Esophagus squamous epithelium (tissue), 5 donors: ENCODE measurements at regions not wholly inside any gene's neighbourhood (a gene's known extent, or its start where the extent isn't known, plus 50 kb on each side); places are given as distances from the start of the nearest gene placed in this dataset.

ENCODE experiments used
- DNase-seq: peaks from one replicate; lab custom pipeline; 2025; lab: John Stamatoyannopoulos, UW
- H3K27ac ChIP-seq, 4 donors: fragments of 200-600 bp; sonication (generic); one replicate each; pipeline ENCODE4 v1.5.1; 2016 to 2019; ENCODE audit warnings: mild to moderate bottlenecking in 1 of 4
- H3K27me3 ChIP-seq, 4 donors: fragments of 200-600 bp; sonication (generic); 1 replicate in 3 of 4; 2 replicates in 1 of 4; pipeline versions ENCODE4 v1.5.1 to v1.6.0; 2017 to 2021; ENCODE audit warnings: antibody characterized with exemption in 1 of 4
- H3K36me3 ChIP-seq, 3 donors: fragments of 200-600 bp; sonication (generic); one replicate each; pipeline ENCODE4 v1.5.1; 2016 to 2019
- H3K4me1 ChIP-seq, 3 donors: fragments of 200-600 bp; sonication (generic); one replicate each; pipeline ENCODE4 v1.5.1; 2017 to 2019
- H3K4me3 ChIP-seq, 4 donors: fragments of 200-600 bp; sonication (generic); 1 replicate in 3 of 4; 2 replicates in 1 of 4; pipeline ENCODE4 v1.5.1; 2016 to 2019; ENCODE audit warnings: mild to moderate bottlenecking in 2 of 4, moderate library complexity in 1 of 4
- H3K9me3 ChIP-seq, 3 donors: fragments of 200-600 bp; sonication (generic); one replicate each; pipeline ENCODE4 v1.5.1; 2016 to 2019
- CTCF ChIP-seq, 6 experiments: fragments of 450-650 bp in 4 of 6; fragments of 200-600 bp in 2 of 6; sonication (generic) in 2 of 6; IDR thresholded peaks; one replicate each; pipeline ENCODE4 v1.5.1; 2016 to 2019; ENCODE audit warnings: antibody characterized with exemption in 6 of 6, mild to moderate bottlenecking in 4 of 6, moderate library complexity in 4 of 6
- POLR2A ChIP-seq, 4 donors: fragments of 450-650 bp; IDR thresholded peaks; one replicate each; pipeline ENCODE4 v1.6.1; 2017; ENCODE audit warnings: antibody characterized with exemption in 4 of 4, mild to moderate bottlenecking in 4 of 4, moderate library complexity in 3 of 4
- WGBS, 2 donors: methylation state at CpG; one replicate each; pipeline ENCODE4 v1.1.5; 2018; 5-methylcytosine and 5-hydroxymethylcytosine counted together
- intact Hi-C: fragments of 100-400 bp; cut with DNase I; formaldehyde crosslinking; loops from one replicate; pipeline ENCODE4 v1.15.0; 2022
- donor health status: DM: yes; HTN: yes; CAD: no.

DNA sequence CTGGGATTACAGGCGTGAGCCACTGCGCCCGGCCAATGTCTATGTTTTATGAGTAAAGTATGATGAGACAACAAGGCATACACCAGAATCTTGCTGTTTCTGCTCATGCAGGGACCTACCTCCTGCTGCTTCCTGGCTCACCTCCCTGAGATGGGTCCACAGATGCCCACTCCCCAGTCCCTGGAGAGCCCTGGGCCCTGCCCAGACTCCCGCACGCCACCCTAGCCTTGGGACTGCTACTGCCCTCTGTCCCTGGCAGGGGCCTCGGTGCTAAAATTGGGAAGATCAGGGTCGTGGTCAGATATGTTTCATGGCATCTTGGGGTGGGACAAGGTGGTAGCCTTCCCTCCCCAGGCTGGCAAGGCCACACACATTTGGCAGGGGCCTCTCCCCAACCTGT is 84.3 kb upstream of the BCOR start:
- intact Hi-C loops, result no loop called here
- no peak for DNase-seq
- no peak overlapping the region for H3K4me3 ChIP-seq
- H3K4me1 ChIP-seq, result peaks cover 0 to 4% (median 0%) of the 10 kb centered on the region in 3 donors
- TF ChIP-seq POLR2A (IDR thresholded peaks at IDR 0.05) (no peak), CTCF (IDR thresholded peaks at IDR 0.05) (no peak)
- 83% methylated on average over 7 of the region's 7 CpGs; no CpG with 5 or more reads in 1 of the 2 donors for WGBS, 2 donors
- no peaks in the 10 kb centered on the region for H3K36me3 ChIP-seq
- H3K27me3 ChIP-seq, result no peaks in the 10 kb centered on the region
- H3K9me3 ChIP-seq, result peaks cover 0 to 7% (median 0%) of the 10 kb centered on the region in 3 donors
- no peak overlapping the region for H3K27ac ChIP-seq

GRCh38 chrX:40179283-40179682 is 81.5 kb upstream of the BCOR start:
- Histone ChIP-seq H3K36me3 (no peaks in the 10 kb centered on the region), H3K9me3 (peaks cover 0 to 4% (median 0%) of the 10 kb centered on the region in 3 donors), H3K4me1 (peaks cover 0 to 13% (median 0%) of the 10 kb centered on the region in 3 donors), H3K27me3 (peaks cover 0 to 3% (median 0%) of the 10 kb centered on the region in 4 donors), H3K4me3 (no peak overlapping the region), H3K27ac (peak overlapping the region in 1 of 4 donors; percentile 32)
- no peak for TF ChIP-seq POLR2A (IDR thresholded peaks at IDR 0.05)
- no peak for TF ChIP-seq CTCF (IDR thresholded peaks at IDR 0.05)
- DNase-seq, result no peak
- WGBS, 2 donors, result 70 to 81% methylated on average over 3 to 4 of the region's 7 CpGs
- intact Hi-C loops, result loop anchor here (10.0 kb wide), 1 partner anchor 364 kb away; no protein-coding TSS in a partner anchor

GRCh38 chrX:40177942-40178715 is 80.4 kb upstream of the BCOR start:
- intact Hi-C loops, result loop anchor here (10.0 kb wide), 1 partner anchor 363 kb away; no protein-coding TSS in a partner anchor
- peaks cover 0 to 8% (median 0%) of the 10 kb centered on the region in 4 donors for H3K27me3 ChIP-seq

GRCh38 chrX:40177489-40177888 is 79.7 kb upstream of the BCOR start:
- peak overlapping the region in 2 of 4 donors; percentile 63 to 64 for H3K4me3 ChIP-seq
- peak overlapping the region; percentile 92 to 94 (median 92) for H3K27ac ChIP-seq
- DNase-seq, result no peak
- peaks cover 0 to 8% (median 0%) of the 10 kb centered on the region in 4 donors for H3K27me3 ChIP-seq
- H3K9me3 ChIP-seq, result peaks cover 0 to 4% (median 0%) of the 10 kb centered on the region in 3 donors
- 68 to 100% methylated on average over 1 to 2 of the region's 2 CpGs for WGBS, 2 donors
- intact Hi-C loops, result loop anchor here (10.0 kb wide), 1 partner anchor 363 kb away; no protein-coding TSS in a partner anchor
- H3K36me3 ChIP-seq, result no peaks in the 10 kb centered on the region
- H3K4me1 ChIP-seq, result peaks cover 3 to 31% (median 6%) of the 10 kb centered on the region in 3 donors
- TF ChIP-seq POLR2A (IDR thresholded peaks at IDR 0.05), result no peak
- TF ChIP-seq CTCF (IDR thresholded peaks at IDR 0.05), result no peak

More at GRCh38 chrX:40177942-40178715, 80.4 kb upstream of the BCOR start:
- H3K9me3 ChIP-seq, result peaks cover 0 to 4% (median 0%) of the 10 kb centered on the region in 3 donors
- H3K36me3 ChIP-seq, result no peaks in the 10 kb centered on the region
- H3K27ac ChIP-seq, result peak overlapping the region in 1 of 4 donors; percentile 93
- peaks cover 0 to 25% (median 6%) of the 10 kb centered on the region in 3 donors for H3K4me1 ChIP-seq
- no peak overlapping the region for H3K4me3 ChIP-seq
- 63 to 73% methylated on average over 9 to 12 of the region's 14 CpGs for WGBS, 2 donors
- TF ChIP-seq POLR2A (IDR thresholded peaks at IDR 0.05), result no peak
- no peak for TF ChIP-seq CTCF (IDR thresholded peaks at IDR 0.05)
- no peak for DNase-seq

- DNase-seq, result no peak
- WGBS, 2 donors, result 28% methylated on average over 14 of the region's 14 CpGs; no CpG with 5 or more reads in 1 of the 2 donors
- Histone ChIP-seq H3K27me3 (peaks cover 0 to 8% (median 0%) of the 10 kb centered on the region in 4 donors), H3K36me3 (no peaks in the 10 kb centered on the region), H3K4me3 (peak overlapping the region; percentile 53 to 64 (median 61)), H3K9me3 (peaks cover 0 to 4% (median 0%) of the 10 kb centered on the region in 3 donors), H3K4me1 (peaks cover 3 to 32% (median 6%) of the 10 kb centered on the region in 3 donors), H3K27ac (peak overlapping the region; percentile 92 to 94 (median 92))
- intact Hi-C loops, result loop anchor here (10.0 kb wide), 1 partner anchor 362 kb away; no protein-coding TSS in a partner anchor
- TF ChIP-seq CTCF (IDR thresholded peaks at IDR 0.05) (no peak), POLR2A (IDR thresholded peaks at IDR 0.05) (no peak)
These were observed 79.3 kb upstream of the BCOR start for GRCh38 chrX:40177117-40177430.
